Lower leg skin (tissue), 4 donors: ENCODE measurements at regions not wholly inside any gene's neighbourhood (a gene's known extent, or its start where the extent isn't known, plus 50 kb on each side); places are given as distances from the start of the nearest gene placed in this dataset.

ENCODE experiments used
- DNase-seq, 2 donors: peaks; one replicate each; pipeline ENCODE4 v3.0.0-alpha.2; 2019; ENCODE audit warnings: low spot score in 2 of 2
- H3K4me3 ChIP-seq: fragments of 200-600 bp; sonication (generic); 2 replicates; pipeline ENCODE4 v1.5.1; 2017; ENCODE audit warnings: mild to moderate bottlenecking, low read depth; ENCODE audit not compliant: poor library complexity, severe bottlenecking
- CTCF ChIP-seq, 3 donors: fragments of 450-650 bp; IDR thresholded peaks; one replicate each; pipeline ENCODE4 v1.5.1; 2016; ENCODE audit warnings: antibody characterized with exemption in 3 of 3, mild to moderate bottlenecking in 3 of 3, moderate library complexity in 2 of 3
- POLR2A ChIP-seq, 2 donors: fragments of 450-650 bp; IDR thresholded peaks; one replicate each; pipeline ENCODE4 v1.6.1; 2016 to 2017; ENCODE audit warnings: antibody characterized with exemption in 2 of 2, mild to moderate bottlenecking in 1 of 2, moderate library complexity in 1 of 2
- WGBS, 2 donors: methylation state at CpG; one replicate each; pipeline ENCODE4 v1.1.5; 2018; 5-methylcytosine and 5-hydroxymethylcytosine counted together
- intact Hi-C: fragments of 100-400 bp; cut with DNase I; formaldehyde crosslinking; loops from one replicate; pipeline ENCODE4 v1.15.0; 2023; ENCODE audit warnings: low total_unique reads

GRCh38 chr3:84904212-84904611 lies 54.6 kb upstream of the CADM2 start:
- intact Hi-C loops, result no loop called here
- no peak overlapping the region for H3K4me3 ChIP-seq
- no peak for DNase-seq
- TF ChIP-seq CTCF (IDR thresholded peaks at IDR 0.05) (no peak), POLR2A (IDR thresholded peaks at IDR 0.05) (no peak)

GRCh38 chr3:84904816-84905555 lies 53.8 kb upstream of the CADM2 start:
- 76 to 90% methylated on average over 19 to 21 of the region's 21 CpGs for WGBS, 2 donors
- intact Hi-C loops, result no loop called here
- TF ChIP-seq CTCF (IDR thresholded peaks at IDR 0.05), result no peak
- no peak for TF ChIP-seq POLR2A (IDR thresholded peaks at IDR 0.05)
- DNase-seq, result no peak
- H3K4me3 ChIP-seq, result no peak overlapping the region

GRCh38 chr3:84905556-84905920 lies 53.3 kb upstream of the CADM2 start:
- intact Hi-C loops, result no loop called here
- no peak overlapping the region for H3K4me3 ChIP-seq
- DNase-seq, result no peak
- 79 to 85% methylated on average over 4 to 5 of the region's 5 CpGs for WGBS, 2 donors
- TF ChIP-seq CTCF (IDR thresholded peaks at IDR 0.05) (no peak), POLR2A (IDR thresholded peaks at IDR 0.05) (no peak)

- no peak for TF ChIP-seq CTCF (IDR thresholded peaks at IDR 0.05)
- no peak for TF ChIP-seq POLR2A (IDR thresholded peaks at IDR 0.05)
- no peak overlapping the region for H3K4me3 ChIP-seq
- WGBS, 2 donors, result 70 to 73% methylated on average over 6 of the region's 6 CpGs
- DNase-seq, result no peak
- intact Hi-C loops, result no loop called here
Measured at GRCh38 chr3:84906065-84906464, 52.7 kb upstream of the CADM2 start.
